Mesenchymal stem cell (in vitro differentiated cells and primary cell): ENCODE measurements at regions not wholly inside any gene's neighbourhood (a gene's known extent, or its start where the extent isn't known, plus 50 kb on each side); places are given as distances from the start of the nearest gene placed in this dataset.

Source experiments
- DNase-seq: peaks from one replicate; pipeline ENCODE4 v3.0.0-alpha.2; 2013
- H2AFZ ChIP-seq: one replicate; pipeline ENCODE4 v1.6.1; 2013; ENCODE audit warnings: low read depth, mild to moderate bottlenecking, control low read depth, inconsistent platforms, low read length, moderate library complexity
- H2AK5ac ChIP-seq: 2 replicates; pipeline ENCODE4 v1.6.1; 2013; ENCODE audit warnings: low read length, moderate library complexity, mild to moderate bottlenecking, inconsistent platforms; ENCODE audit not compliant: severe bottlenecking
- H2BK120ac ChIP-seq: one replicate; pipeline ENCODE4 v1.6.1; 2013; ENCODE audit warnings: low read depth, mild to moderate bottlenecking, inconsistent platforms, low read length, moderate library complexity
- H2BK12ac ChIP-seq, 2 experiments: one replicate each; pipeline ENCODE4 v1.6.1; 2013; ENCODE audit warnings: inconsistent platforms in 2 of 2, low read length in 2 of 2, mild to moderate bottlenecking in 2 of 2, moderate library complexity in 2 of 2, control low read depth in 1 of 2
- H2BK15ac ChIP-seq: one replicate; pipeline ENCODE4 v1.6.1; 2013; ENCODE audit warnings: mild to moderate bottlenecking, low read depth, inconsistent platforms; ENCODE audit not compliant: poor library complexity, severe bottlenecking
- H2BK5ac ChIP-seq: 2 replicates; pipeline ENCODE4 v1.6.1; 2013; ENCODE audit warnings: low read depth, mild to moderate bottlenecking, low read length, control low read depth, inconsistent platforms; ENCODE audit not compliant: poor library complexity, severe bottlenecking
- H3K14ac ChIP-seq, 2 experiments: one replicate each; pipeline ENCODE4 v1.6.1; 2013; ENCODE audit warnings: inconsistent platforms in 2 of 2, low read length in 2 of 2, control low read depth in 1 of 2, mild to moderate bottlenecking in 1 of 2, moderate library complexity in 1 of 2
- H3K18ac ChIP-seq, 2 experiments: one replicate each; pipeline ENCODE4 v1.6.1; 2013; ENCODE audit warnings: inconsistent platforms in 2 of 2, low read length in 2 of 2, control low read depth in 1 of 2, low read depth in 1 of 2, mild to moderate bottlenecking in 1 of 2
- H3K23ac ChIP-seq, 2 experiments: one replicate each; pipeline ENCODE4 v1.6.1; 2013; ENCODE audit warnings: inconsistent platforms in 2 of 2, low read length in 2 of 2, mild to moderate bottlenecking in 2 of 2, moderate library complexity in 2 of 2, control low read depth in 1 of 2
- H3K27ac ChIP-seq: 2 replicates; pipeline ENCODE4 v1.5.1; 2013; ENCODE audit warnings: mild to moderate bottlenecking, moderate library complexity, low read length, control low read depth, inconsistent platforms; ENCODE audit not compliant: poor library complexity, severe bottlenecking
- H3K27me3 ChIP-seq, 2 experiments: 2 replicates each; pipeline versions ENCODE4 v1.6.1 to v1.7.0; 2013; ENCODE audit warnings: low read length in 2 of 2, mild to moderate bottlenecking in 2 of 2, moderate library complexity in 2 of 2, control low read depth in 1 of 2, inconsistent platforms in 1 of 2; ENCODE audit not compliant: control insufficient read depth in 1 of 2, insufficient read depth in 1 of 2
- H3K36me3 ChIP-seq, 2 experiments: 2 replicates each; pipeline versions ENCODE4 v1.6.1 to v1.7.0; 2013; ENCODE audit warnings: low read length in 2 of 2, control low read depth in 1 of 2, inconsistent platforms in 1 of 2, low read depth in 1 of 2, mild to moderate bottlenecking in 1 of 2; ENCODE audit not compliant: insufficient read depth in 2 of 2, control insufficient read depth in 1 of 2
- H3K4ac ChIP-seq, 2 experiments: one replicate each; pipeline ENCODE4 v1.6.1; 2013; ENCODE audit warnings: inconsistent platforms in 2 of 2, low read length in 2 of 2, mild to moderate bottlenecking in 2 of 2, moderate library complexity in 2 of 2, control low read depth in 1 of 2, low read depth in 1 of 2
- H3K4me1 ChIP-seq: 2 replicates; pipeline ENCODE4 v1.6.1; 2013; ENCODE audit warnings: low read depth, low read length, control low read depth; ENCODE audit not compliant: control insufficient read depth, insufficient read depth
- H3K4me2 ChIP-seq: 2 replicates; pipeline ENCODE4 v1.6.1; 2013; ENCODE audit warnings: low read length, mild to moderate bottlenecking, inconsistent platforms; ENCODE audit not compliant: poor library complexity, severe bottlenecking
- H3K4me3 ChIP-seq, 2 experiments: 2 replicates each; pipeline versions ENCODE4 v1.5.1 to v1.7.0; 2013; ENCODE audit warnings: low read length in 2 of 2, mild to moderate bottlenecking in 2 of 2, control low read depth in 1 of 2, low read depth in 1 of 2; ENCODE audit not compliant: insufficient read depth in 1 of 2
- H3K79me1 ChIP-seq: replicated peaks from 2 replicates; pipeline ENCODE4 v1.6.1; 2013; ENCODE audit warnings: mild to moderate bottlenecking, control low read depth, low read length, inconsistent platforms; ENCODE audit not compliant: poor library complexity, severe bottlenecking
- H3K9ac ChIP-seq: 2 replicates; pipeline ENCODE4 v1.7.0; 2013; ENCODE audit warnings: mild to moderate bottlenecking, low read length, moderate library complexity
- H3K9me3 ChIP-seq: 2 replicates; pipeline ENCODE4 v1.7.0; 2013; ENCODE audit warnings: mild to moderate bottlenecking, low read length; ENCODE audit not compliant: control insufficient read depth
- H4K8ac ChIP-seq: one replicate; pipeline ENCODE4 v1.6.1; 2013; ENCODE audit warnings: inconsistent platforms, mild to moderate bottlenecking, low read length, moderate library complexity
- H4K91ac ChIP-seq: one replicate; pipeline ENCODE4 v1.6.1; 2013; ENCODE audit warnings: mild to moderate bottlenecking, low read length, inconsistent platforms
- WGBS: methylation state at CpG from one replicate; pipeline ENCODE4 v1.1.7; 2013; ENCODE audit warnings: mixed read lengths; 5-methylcytosine and 5-hydroxymethylcytosine counted together

- Histone ChIP-seq H2BK120ac (no peak overlapping the region), H2AFZ (no peak overlapping the region), H3K79me1 (no peaks in the 10 kb centered on the region), H3K4me2 (no peak overlapping the region), H3K9ac (peak overlapping the region; percentile 28), H4K8ac (no peak overlapping the region), H2BK12ac (no peak overlapping the region), H3K23ac (no peak overlapping the region), H2BK5ac (no peak overlapping the region), H3K18ac (peak overlapping the region in 1 of 2 experiments; percentile 21), H3K27me3 (peaks cover 0 to under 1% of the 10 kb centered on the region in 2 experiments), H2AK5ac (no peak overlapping the region), H2BK15ac (no peak overlapping the region), H3K27ac (no peak overlapping the region), H3K9me3 (no peaks in the 10 kb centered on the region), H3K14ac (peak overlapping the region in 1 of 2 experiments; percentile 26), H3K36me3 (no peaks in the 10 kb centered on the region), H3K4me1 (peaks cover 3% of the 10 kb centered on the region), H4K91ac (no peak overlapping the region), H3K4ac (no peak overlapping the region), H3K4me3 (no peak overlapping the region)
- peak; percentile 28 for DNase-seq
- 70% methylated on average over 4 of the region's 5 CpGs for WGBS
These were observed 49.7 kb upstream of the RCC2 start for GRCh38 chr1:17488995-17489767.
